Mesothelial cell of epicardium (in vitro differentiated cells): ENCODE measurements at regions not wholly inside any gene's neighbourhood (a gene's known extent, or its start where the extent isn't known, plus 50 kb on each side); places are given as distances from the start of the nearest gene placed in this dataset.

ENCODE experiments used
- DNase-seq, 2 experiments: peaks; one replicate each; pipeline ENCODE4 v3.0.0; 2021; ENCODE audit warnings: low spot score in 2 of 2; ENCODE audit not compliant: unreplicated experiment in 2 of 2
- H3K27ac Mint-ChIP-seq: 2 replicates; pipeline ENCODE4 v1.8.0; 2021; ENCODE audit warnings: mixed read lengths
- H3K27me3 Mint-ChIP-seq: 2 replicates; pipeline ENCODE4 v1.8.0; 2021; ENCODE audit warnings: low read depth, mixed read lengths
- H3K36me3 Mint-ChIP-seq: 2 replicates; pipeline ENCODE4 v1.8.0; 2021; ENCODE audit warnings: mixed read lengths
- H3K4me1 Mint-ChIP-seq: 2 replicates; pipeline ENCODE4 v1.8.0; 2021; ENCODE audit warnings: mixed read lengths
- H3K4me3 Mint-ChIP-seq: 2 replicates; pipeline ENCODE4 v1.8.0; 2021; ENCODE audit warnings: mild to moderate bottlenecking, moderate library complexity, mixed read lengths
- H3K9me3 Mint-ChIP-seq: 2 replicates; pipeline ENCODE4 v1.8.0; 2021; ENCODE audit warnings: mixed read lengths
- CTCF ChIP-seq: fragments of 200-600 bp; sonication (generic); IDR thresholded peaks from one replicate; pipeline ENCODE4 v1.5.0; 2021; ENCODE audit warnings: antibody characterized with exemption; ENCODE audit not compliant: unreplicated experiment

- H3K36me3 Mint-ChIP-seq, result no peaks in the 10 kb centered on the region
- no peaks in the 10 kb centered on the region for H3K9me3 Mint-ChIP-seq
- DNase-seq, result no peak
- peaks cover 10% of the 10 kb centered on the region for H3K27me3 Mint-ChIP-seq
- TF ChIP-seq CTCF, result no peak
- no peaks in the 10 kb centered on the region for H3K4me1 Mint-ChIP-seq
- H3K27ac Mint-ChIP-seq, result no peak overlapping the region
- no peak overlapping the region for H3K4me3 Mint-ChIP-seq
These were observed 278.8 kb upstream of the PPARGC1A start for GRCh38 chr4:24168658-24169057.

GRCh38 chr4:24166501-24166900, 276.7 kb upstream of the PPARGC1A start:
- no peaks in the 10 kb centered on the region for H3K36me3 Mint-ChIP-seq
- no peaks in the 10 kb centered on the region for H3K4me1 Mint-ChIP-seq

GRCh38 chr4:24164797-24165196, 274.9 kb upstream of the PPARGC1A start:
- H3K4me3 Mint-ChIP-seq, result no peak overlapping the region
- H3K9me3 Mint-ChIP-seq, result no peaks in the 10 kb centered on the region
- peaks cover 4% of the 10 kb centered on the region for H3K27me3 Mint-ChIP-seq
- no peaks in the 10 kb centered on the region for H3K36me3 Mint-ChIP-seq
- no peak overlapping the region for H3K27ac Mint-ChIP-seq
- no peak for TF ChIP-seq CTCF
- no peak for DNase-seq
- H3K4me1 Mint-ChIP-seq, result no peaks in the 10 kb centered on the region

More at GRCh38 chr4:24166501-24166900, 276.7 kb upstream of the PPARGC1A start:
- no peaks in the 10 kb centered on the region for H3K9me3 Mint-ChIP-seq
- no peak overlapping the region for H3K4me3 Mint-ChIP-seq
- TF ChIP-seq CTCF, result no peak
- peaks cover 10% of the 10 kb centered on the region for H3K27me3 Mint-ChIP-seq
- DNase-seq, result no peak
- H3K27ac Mint-ChIP-seq, result no peak overlapping the region

DNA sequence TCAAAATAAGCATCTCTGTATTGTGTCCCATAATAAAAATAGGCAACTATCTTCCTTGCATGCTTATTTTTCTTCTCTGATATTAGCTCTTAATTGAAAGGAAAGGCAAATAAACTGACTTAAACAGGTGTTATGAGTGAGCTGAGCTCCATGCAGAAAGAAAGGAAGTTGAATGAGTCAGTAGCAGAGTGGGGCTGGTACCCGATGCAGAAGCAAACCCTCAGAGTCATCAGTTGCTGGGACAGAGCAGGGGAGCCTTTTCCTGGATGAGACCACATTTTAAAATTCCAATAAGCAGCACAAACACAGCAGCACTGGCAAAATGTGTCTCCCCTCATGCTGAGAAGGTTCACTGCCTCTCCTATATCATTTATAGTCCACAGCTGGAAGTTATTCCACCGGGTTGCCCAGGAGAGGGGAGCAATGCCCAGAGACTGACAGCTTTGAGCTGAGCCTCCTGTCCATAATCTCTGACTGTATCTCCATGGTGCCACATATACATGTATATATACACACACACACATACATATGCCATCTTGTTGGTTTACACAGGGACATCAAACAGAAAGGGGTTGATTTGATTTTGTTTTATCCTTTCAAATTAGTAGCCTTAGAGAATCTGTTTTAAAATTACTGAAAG, 274.3 kb upstream of the PPARGC1A start:
- Mint-ChIP-seq H3K9me3 (no peaks in the 10 kb centered on the region), H3K36me3 (no peaks in the 10 kb centered on the region), H3K4me3 (no peak overlapping the region), H3K27me3 (peaks cover 3% of the 10 kb centered on the region), H3K27ac (no peak overlapping the region), H3K4me1 (no peaks in the 10 kb centered on the region)
- no peak for TF ChIP-seq CTCF
- DNase-seq, result no peak

DNA sequence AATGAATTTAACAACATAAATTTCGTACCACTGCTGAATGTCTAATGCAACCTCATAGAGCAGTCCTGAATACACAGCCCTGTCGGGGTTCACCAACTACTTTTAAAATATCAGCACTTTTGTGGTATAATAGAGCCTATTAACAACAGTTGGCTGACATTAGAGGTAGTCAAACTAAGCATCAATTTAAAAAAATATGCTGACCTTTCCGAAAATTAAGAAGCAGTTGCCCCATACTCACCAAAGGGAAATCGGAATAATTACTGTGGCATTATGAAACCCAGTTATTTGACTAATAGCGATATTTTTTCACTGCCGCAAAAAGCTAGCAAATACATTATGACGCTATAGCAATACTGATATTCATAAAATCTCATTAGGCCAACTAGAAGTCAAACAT, 273.5 kb upstream of the PPARGC1A start:
- peaks cover 2% of the 10 kb centered on the region for H3K4me1 Mint-ChIP-seq
- no peak for TF ChIP-seq CTCF
- no peak for DNase-seq
- H3K9me3 Mint-ChIP-seq, result no peaks in the 10 kb centered on the region
- H3K27ac Mint-ChIP-seq, result no peak overlapping the region
- no peak overlapping the region for H3K4me3 Mint-ChIP-seq
- H3K36me3 Mint-ChIP-seq, result no peaks in the 10 kb centered on the region
- H3K27me3 Mint-ChIP-seq, result no peaks in the 10 kb centered on the region

GRCh38 chr4:24160358-24160757, 270.5 kb upstream of the PPARGC1A start:
- H3K4me1 Mint-ChIP-seq, result peaks cover 21% of the 10 kb centered on the region
- no peaks in the 10 kb centered on the region for H3K9me3 Mint-ChIP-seq
- no peak for DNase-seq
- TF ChIP-seq CTCF, result no peak
- no peak overlapping the region for H3K4me3 Mint-ChIP-seq
- no peak overlapping the region for H3K27ac Mint-ChIP-seq
- H3K27me3 Mint-ChIP-seq, result no peaks in the 10 kb centered on the region
- no peaks in the 10 kb centered on the region for H3K36me3 Mint-ChIP-seq
